ENCODE measurements at regions not wholly inside any gene's neighbourhood (a gene's known extent, or its start where the extent isn't known, plus 50 kb on each side); places are given as distances from the start of the nearest gene placed in this dataset.

- TF ChIP-seq CTCF (IDR thresholded peaks at IDR 0.05; ENCODE audit: insufficient read depth, low read depth, low read length) (no peak), EZH2 (IDR thresholded peaks at IDR 0.05; ENCODE audit: insufficient read depth, low read length) (no peak)
Observed at GRCh38 chr2:217260441-217261115, 400.7 kb upstream of the TNP1 start.
